Progenitor cell of endocrine pancreas (in vitro differentiated cells): ENCODE measurements at regions not wholly inside any gene's neighbourhood (a gene's known extent, or its start where the extent isn't known, plus 50 kb on each side); places are given as distances from the start of the nearest gene placed in this dataset.

Experiments used
- DNase-seq: peaks from one replicate; pipeline ENCODE4 v3.0.0; 2021; ENCODE audit warnings: low spot score; ENCODE audit not compliant: unreplicated experiment
- H3K27ac Mint-ChIP-seq: 2 replicates; pipeline ENCODE4 v1.8.0; 2021; ENCODE audit warnings: mild to moderate bottlenecking, moderate library complexity, mixed read lengths
- H3K27me3 Mint-ChIP-seq: 2 replicates; pipeline ENCODE4 v1.8.0; 2021; ENCODE audit warnings: mixed read lengths
- H3K36me3 Mint-ChIP-seq: 2 replicates; pipeline ENCODE4 v1.8.0; 2022; ENCODE audit warnings: mixed read lengths; ENCODE audit not compliant: insufficient read depth
- H3K4me1 Mint-ChIP-seq: 2 replicates; pipeline ENCODE4 v1.8.0; 2021; ENCODE audit warnings: low read depth, mixed read lengths
- H3K4me3 Mint-ChIP-seq: 2 replicates; pipeline ENCODE4 v1.8.0; 2021; ENCODE audit warnings: low read depth, mild to moderate bottlenecking, moderate library complexity, mixed read lengths
- H3K9me3 Mint-ChIP-seq: 2 replicates; pipeline ENCODE4 v1.8.0; 2021; ENCODE audit warnings: low read depth, mixed read lengths
- TF ChIP-seq, protein P1 (sequence below): fragments of 200-600 bp; sonication (generic); IDR thresholded peaks from one replicate; pipeline ENCODE4 v1.5.0; 2021; ENCODE audit warnings: antibody characterized with exemption, mild to moderate bottlenecking; ENCODE audit not compliant: unreplicated experiment

DNA sequence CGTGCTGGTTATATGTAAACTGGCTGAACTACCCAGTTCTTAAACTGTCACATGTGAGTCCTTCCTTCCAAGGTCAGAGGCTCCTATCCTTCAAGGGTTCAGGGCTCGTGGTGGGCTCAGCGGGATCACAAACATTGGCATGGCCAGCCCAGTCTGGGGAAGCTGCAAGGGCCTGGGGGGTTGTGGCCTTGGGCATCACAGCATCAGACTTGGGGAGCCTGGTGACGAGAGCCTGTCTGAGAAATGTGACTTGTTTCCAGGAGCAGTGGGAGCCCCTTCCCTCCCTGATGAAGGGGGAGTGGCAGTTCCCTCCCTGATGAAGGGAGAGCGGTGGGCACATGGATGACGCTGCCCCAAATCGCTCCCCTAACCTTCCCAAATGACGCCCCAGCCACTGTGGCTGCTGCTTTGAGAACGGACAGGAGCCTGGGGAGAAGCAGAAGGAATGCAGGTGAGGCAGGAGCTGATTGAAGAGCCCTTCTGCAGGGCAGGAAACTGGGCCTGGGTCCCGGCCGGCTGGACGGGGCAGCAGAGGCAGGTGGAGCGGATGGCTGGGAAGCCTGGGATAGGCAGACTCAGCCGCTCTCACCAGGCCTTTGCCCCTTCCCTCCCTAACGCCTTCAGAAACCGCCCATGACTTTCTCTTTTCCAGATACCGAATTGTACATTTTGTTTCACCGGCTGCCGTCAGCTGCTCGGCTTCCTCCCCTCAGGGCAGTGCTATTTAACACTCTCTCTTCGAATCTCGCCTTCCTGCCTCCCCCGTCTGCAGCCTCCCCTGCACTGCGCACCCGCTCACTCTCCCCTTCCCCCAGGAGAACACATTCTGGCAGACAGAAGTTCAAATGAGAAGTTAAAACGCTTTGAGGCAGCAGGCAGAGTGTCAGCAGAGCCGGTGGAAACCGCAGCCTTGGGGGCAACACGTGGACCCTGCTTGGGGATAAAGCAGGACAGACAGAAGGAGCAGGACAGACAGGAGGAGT lies 1486.7 kb downstream of the BRD1 start:
- no peak for DNase-seq
- peaks cover 82% of the 10 kb centered on the region for H3K27me3 Mint-ChIP-seq
- H3K4me3 Mint-ChIP-seq, result no peak overlapping the region
- no peak overlapping the region for H3K27ac Mint-ChIP-seq
- no peaks in the 10 kb centered on the region for H3K9me3 Mint-ChIP-seq
- H3K36me3 Mint-ChIP-seq, result no peaks in the 10 kb centered on the region
- TF ChIP-seq, protein P1, sequence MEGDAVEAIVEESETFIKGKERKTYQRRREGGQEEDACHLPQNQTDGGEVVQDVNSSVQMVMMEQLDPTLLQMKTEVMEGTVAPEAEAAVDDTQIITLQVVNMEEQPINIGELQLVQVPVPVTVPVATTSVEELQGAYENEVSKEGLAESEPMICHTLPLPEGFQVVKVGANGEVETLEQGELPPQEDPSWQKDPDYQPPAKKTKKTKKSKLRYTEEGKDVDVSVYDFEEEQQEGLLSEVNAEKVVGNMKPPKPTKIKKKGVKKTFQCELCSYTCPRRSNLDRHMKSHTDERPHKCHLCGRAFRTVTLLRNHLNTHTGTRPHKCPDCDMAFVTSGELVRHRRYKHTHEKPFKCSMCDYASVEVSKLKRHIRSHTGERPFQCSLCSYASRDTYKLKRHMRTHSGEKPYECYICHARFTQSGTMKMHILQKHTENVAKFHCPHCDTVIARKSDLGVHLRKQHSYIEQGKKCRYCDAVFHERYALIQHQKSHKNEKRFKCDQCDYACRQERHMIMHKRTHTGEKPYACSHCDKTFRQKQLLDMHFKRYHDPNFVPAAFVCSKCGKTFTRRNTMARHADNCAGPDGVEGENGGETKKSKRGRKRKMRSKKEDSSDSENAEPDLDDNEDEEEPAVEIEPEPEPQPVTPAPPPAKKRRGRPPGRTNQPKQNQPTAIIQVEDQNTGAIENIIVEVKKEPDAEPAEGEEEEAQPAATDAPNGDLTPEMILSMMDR, result no peak
- H3K4me1 Mint-ChIP-seq, result no peaks in the 10 kb centered on the region

DNA sequence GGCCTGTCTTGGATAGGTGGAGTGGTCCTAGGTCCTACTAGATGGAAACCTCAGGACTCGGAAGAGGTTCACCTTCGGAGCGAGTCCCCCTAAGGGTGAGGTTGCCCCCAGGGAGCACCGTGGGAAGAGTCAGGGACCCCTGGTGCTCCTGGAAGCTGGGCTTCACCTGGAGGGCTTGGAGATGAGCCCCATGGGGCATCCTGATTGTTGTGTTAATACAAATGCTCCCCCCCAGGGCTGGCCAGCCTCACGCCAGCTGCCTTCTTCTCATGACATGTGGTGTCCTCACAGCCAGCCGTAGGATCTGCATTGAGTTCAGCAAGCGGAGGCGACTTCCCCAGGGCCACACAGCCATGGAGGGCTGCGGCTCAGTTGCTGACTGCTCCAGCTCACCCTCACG lies 1487.5 kb downstream of the BRD1 start:
- Mint-ChIP-seq H3K9me3 (no peaks in the 10 kb centered on the region), H3K27me3 (peaks cover 88% of the 10 kb centered on the region), H3K27ac (no peak overlapping the region), H3K4me1 (no peaks in the 10 kb centered on the region), H3K4me3 (no peak overlapping the region), H3K36me3 (no peaks in the 10 kb centered on the region)
- TF ChIP-seq, protein P1, result no peak
- no peak for DNase-seq

DNA sequence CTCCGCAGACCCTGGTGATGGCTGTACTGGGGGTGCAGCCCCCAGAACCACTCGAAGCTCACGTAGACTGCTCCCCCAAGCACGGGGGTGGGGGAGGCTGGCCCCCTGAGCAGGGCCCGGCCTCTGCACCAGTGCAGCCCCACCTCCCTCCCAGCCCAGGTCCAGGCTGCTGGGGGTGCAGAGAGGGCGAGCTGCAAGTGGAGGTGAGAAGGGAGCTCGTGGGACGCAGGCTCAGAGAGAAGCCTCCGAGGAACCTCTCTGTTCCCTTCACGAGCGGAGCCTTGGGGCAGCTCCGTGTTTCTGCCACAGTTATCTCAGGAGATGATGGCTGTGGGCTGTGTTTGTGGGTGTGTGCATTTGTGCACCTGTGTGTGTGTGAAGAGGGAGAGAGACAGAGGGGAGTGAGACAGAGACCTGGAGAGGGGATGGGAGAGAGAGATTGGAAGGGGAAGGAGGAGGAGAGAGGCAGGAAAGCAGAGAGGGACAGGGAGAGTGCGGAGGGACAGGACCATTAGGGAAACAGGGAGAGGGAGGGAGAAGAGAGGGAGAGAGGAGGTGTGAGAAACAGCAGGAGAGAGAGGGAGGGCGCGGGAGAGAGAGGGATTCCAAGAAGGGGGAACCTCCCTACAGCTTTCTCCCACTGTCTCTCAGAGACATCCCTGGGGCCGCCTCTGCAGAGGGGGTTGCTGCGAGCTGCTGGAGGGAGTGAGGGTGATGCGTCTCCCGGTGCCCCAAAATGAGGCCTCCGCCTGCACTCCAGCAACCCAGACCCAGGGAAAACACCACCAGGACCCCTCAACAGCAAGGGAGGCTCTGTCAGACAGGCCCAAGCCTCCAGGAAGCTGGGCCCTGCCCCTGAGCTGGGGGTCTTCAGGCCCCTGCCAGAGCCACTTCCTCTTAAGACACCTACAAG lies 1488.6 kb downstream of the BRD1 start:
- H3K27ac Mint-ChIP-seq, result peak overlapping the region; percentile 1
- H3K4me1 Mint-ChIP-seq, result no peaks in the 10 kb centered on the region
- DNase-seq, result no peak
- H3K9me3 Mint-ChIP-seq, result no peaks in the 10 kb centered on the region
- H3K4me3 Mint-ChIP-seq, result no peak overlapping the region
- peaks cover 84% of the 10 kb centered on the region for H3K27me3 Mint-ChIP-seq
- TF ChIP-seq, protein P1, result no peak
- no peaks in the 10 kb centered on the region for H3K36me3 Mint-ChIP-seq

DNA sequence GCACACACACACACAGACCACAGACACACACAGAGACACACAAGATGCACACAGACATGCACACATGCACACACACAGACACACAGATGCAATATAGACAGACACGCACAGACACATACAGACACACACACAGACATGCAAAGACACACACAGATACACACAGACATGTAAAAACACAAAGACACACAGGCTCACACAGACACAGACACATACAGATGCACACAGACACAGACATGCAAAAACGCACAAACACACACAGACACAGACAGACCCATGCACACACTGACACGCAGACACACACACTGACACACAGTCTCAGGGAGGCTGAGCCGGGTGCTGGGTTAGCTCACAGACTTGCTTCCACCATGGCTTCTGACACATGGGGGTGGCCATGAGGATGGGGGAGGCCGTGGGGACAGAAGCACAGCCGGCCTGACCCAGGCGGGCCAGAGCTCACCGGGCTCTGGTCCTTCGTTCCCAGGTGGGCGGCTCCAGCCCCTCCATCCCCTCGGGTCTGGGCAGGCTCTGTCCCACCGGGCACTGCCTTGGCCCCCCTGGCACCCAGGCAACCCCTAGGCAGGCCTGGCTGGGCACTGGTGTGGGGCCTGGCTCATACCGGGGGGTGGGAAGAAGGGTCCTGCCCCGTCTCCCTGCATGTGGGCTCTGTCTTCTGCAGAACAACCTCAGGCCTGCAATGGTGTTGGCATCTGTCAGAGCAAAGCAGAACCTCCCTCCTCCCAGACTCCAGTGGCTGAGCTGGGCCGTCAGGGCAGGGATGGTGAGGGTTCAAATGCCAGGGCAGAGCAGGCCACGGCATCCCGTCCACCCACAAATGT lies 1489.5 kb downstream of the BRD1 start:
- Mint-ChIP-seq H3K27ac (no peak overlapping the region), H3K4me3 (no peak overlapping the region), H3K27me3 (peaks cover 82% of the 10 kb centered on the region), H3K9me3 (no peaks in the 10 kb centered on the region), H3K36me3 (no peaks in the 10 kb centered on the region), H3K4me1 (no peaks in the 10 kb centered on the region)
- DNase-seq, result no peak
- TF ChIP-seq, protein P1, result no peak
